ENCODE measurements at regions not wholly inside any gene's neighbourhood (a gene's known extent, or its start where the extent isn't known, plus 50 kb on each side); places are given as distances from the start of the nearest gene placed in this dataset.

DNA sequence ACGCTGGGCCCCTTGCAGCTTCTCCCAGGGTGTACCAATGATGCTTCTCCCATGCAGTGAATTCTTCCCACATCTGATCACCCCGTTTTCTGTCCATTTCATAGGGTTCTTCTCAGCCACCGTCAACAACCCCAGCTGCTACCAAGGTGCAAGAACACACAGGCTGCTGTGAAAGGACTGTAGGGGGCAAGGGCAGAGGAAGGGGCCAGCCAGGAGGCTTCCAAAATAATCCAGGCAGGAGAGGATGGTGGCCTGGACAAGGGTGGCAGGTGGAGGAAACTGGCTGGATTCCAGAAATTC, 113.3 kb upstream of the WNT4 start:
- Histone ChIP-seq H3K9me2 (replicated peaks; ENCODE audit: control insufficient read depth, low read length) (no peaks in the 10 kb centered on the region), H3F3A (ENCODE audit: control insufficient read depth, insufficient read depth) (no peaks in the 10 kb centered on the region), H3K79me2 (ENCODE audit: control insufficient read depth, low read length) (no peaks in the 10 kb centered on the region), H3K9me3 (ENCODE audit: control insufficient read depth, insufficient read depth, low read length) (no peaks in the 10 kb centered on the region; the same call in 1 of the 2 replicates), H3K27me3 (ENCODE audit: control insufficient read depth, low read length) (0 out of 2 replicates have a peak, but pooled peaks cover 3% of the 10 kb centered on the region), H3K4me1 (ENCODE audit: control insufficient read depth, low read length) (no peaks in the 10 kb centered on the region), H3K4me2 (ENCODE audit: low read length) (no peak overlapping the region), H3K36me3 (ENCODE audit: control insufficient read depth, low read length) (no peaks in the 10 kb centered on the region), H4K20me1 (ENCODE audit: control insufficient read depth, insufficient read depth, low read depth, low read length) (no peaks in the 10 kb centered on the region), H3K4me3 (ENCODE audit: low read length) (no peak overlapping the region), H3K27ac (ENCODE audit: low read depth, low read length) (no peak overlapping the region)
- TF ChIP-seq, protein P1, sequence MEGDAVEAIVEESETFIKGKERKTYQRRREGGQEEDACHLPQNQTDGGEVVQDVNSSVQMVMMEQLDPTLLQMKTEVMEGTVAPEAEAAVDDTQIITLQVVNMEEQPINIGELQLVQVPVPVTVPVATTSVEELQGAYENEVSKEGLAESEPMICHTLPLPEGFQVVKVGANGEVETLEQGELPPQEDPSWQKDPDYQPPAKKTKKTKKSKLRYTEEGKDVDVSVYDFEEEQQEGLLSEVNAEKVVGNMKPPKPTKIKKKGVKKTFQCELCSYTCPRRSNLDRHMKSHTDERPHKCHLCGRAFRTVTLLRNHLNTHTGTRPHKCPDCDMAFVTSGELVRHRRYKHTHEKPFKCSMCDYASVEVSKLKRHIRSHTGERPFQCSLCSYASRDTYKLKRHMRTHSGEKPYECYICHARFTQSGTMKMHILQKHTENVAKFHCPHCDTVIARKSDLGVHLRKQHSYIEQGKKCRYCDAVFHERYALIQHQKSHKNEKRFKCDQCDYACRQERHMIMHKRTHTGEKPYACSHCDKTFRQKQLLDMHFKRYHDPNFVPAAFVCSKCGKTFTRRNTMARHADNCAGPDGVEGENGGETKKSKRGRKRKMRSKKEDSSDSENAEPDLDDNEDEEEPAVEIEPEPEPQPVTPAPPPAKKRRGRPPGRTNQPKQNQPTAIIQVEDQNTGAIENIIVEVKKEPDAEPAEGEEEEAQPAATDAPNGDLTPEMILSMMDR (IDR thresholded peaks at IDR 0.05; ENCODE audit: low read depth, low read length, poor library complexity, severe bottlenecking), result no peak
- TF ChIP-seq EZH2phosphoT487 (IDR thresholded peaks at IDR 0.05; ENCODE audit: borderline replicate concordance, low read length), result no peak

DNA sequence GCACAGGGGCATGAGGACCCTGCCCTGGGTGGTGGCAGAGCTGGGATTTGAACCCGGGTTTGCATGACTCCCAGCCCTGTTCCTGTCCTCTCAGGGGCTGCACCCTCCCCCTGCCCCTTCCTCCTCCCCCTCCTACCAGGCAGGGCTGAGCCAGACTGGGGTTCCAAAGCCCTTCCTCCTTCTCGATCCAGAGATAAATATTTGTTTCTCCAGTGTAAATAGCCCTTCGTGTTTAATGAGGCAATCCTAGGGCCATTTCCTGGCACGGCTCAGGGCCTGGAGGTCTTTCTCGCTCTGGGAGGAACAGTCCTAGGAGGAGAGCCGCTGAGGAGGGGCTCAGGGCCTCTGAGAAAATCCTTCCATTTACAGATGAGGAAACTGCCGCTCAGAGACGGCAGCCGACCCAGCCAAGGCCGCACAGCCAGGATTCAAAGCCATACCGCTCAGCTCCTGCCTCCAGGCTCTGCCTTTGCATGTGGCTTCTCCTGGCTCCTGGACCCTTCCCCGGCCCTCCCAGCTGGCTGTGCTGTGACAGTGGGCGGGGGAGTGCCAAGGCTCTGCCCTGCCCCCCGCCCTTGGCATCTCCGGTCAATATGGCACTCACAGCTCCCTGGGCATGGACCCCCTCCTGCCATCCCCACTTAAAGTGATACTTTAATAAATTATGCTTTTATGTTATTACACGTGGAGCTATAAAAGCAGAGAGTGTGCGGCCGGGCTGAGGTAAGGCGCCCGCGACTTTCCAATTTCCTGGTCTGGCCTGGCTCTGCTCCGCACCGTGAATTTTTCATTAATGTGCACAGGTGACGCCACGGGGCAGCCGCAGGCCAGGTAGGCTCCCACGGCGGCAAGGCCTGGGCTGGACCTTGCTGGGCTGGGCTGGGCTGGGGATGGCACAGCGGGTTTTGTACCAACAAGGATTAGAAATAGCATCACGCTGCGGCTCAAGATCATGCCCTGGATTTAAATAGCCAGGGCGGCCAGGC, 114.7 kb upstream of the WNT4 start:
- Histone ChIP-seq H3K9me3 (ENCODE audit: control insufficient read depth, insufficient read depth, low read length) (no peaks in the 10 kb centered on the region; the same call in 1 of the 2 replicates), H3K4me2 (ENCODE audit: low read length) (no peak overlapping the region), H3K4me3 (ENCODE audit: low read length) (no peak overlapping the region), H3K79me2 (ENCODE audit: control insufficient read depth, low read length) (no peaks in the 10 kb centered on the region), H3K4me1 (ENCODE audit: control insufficient read depth, low read length) (no peaks in the 10 kb centered on the region), H3K9me2 (replicated peaks; ENCODE audit: control insufficient read depth, low read length) (no peaks in the 10 kb centered on the region), H4K20me1 (ENCODE audit: control insufficient read depth, insufficient read depth, low read depth, low read length) (no peaks in the 10 kb centered on the region), H3K27ac (ENCODE audit: low read depth, low read length) (no peak overlapping the region), H3K36me3 (ENCODE audit: control insufficient read depth, low read length) (no peaks in the 10 kb centered on the region), H3K27me3 (ENCODE audit: control insufficient read depth, low read length) (0 out of 2 replicates have a peak, but pooled peaks cover 2% of the 10 kb centered on the region), H3F3A (ENCODE audit: control insufficient read depth, insufficient read depth) (no peaks in the 10 kb centered on the region)
- TF ChIP-seq, protein P1 (IDR thresholded peaks at IDR 0.05; ENCODE audit: low read depth, low read length, poor library complexity, severe bottlenecking), result no peak
- no peak for TF ChIP-seq EZH2phosphoT487 (IDR thresholded peaks at IDR 0.05; ENCODE audit: borderline replicate concordance, low read length)

DNA sequence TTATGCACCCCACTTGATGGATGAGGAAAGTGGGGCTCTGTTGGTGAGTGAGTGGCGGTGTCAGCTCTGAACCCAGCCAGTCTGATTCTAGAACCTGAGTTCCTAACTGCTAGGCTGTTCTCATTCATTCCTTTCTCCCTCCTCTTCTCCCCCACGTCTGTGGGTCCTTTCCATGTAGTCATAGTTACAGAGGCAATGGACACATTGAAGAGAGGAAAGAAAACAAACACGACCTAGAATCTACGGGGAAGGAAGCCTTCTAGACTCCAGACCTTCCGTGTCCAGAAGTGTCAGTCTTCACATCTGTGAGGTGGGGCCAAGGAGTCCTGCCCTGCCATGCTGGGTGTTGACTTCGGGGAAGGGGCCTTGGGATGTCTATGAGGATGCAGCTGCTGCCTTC, 115.8 kb upstream of the WNT4 start:
- Histone ChIP-seq H3K9me3 (ENCODE audit: control insufficient read depth, insufficient read depth, low read length) (no peaks in the 10 kb centered on the region; the same call in 1 of the 2 replicates), H3K27me3 (ENCODE audit: control insufficient read depth, low read length) (no peaks in the 10 kb centered on the region), H3F3A (ENCODE audit: control insufficient read depth, insufficient read depth) (no peaks in the 10 kb centered on the region), H3K36me3 (ENCODE audit: control insufficient read depth, low read length) (no peaks in the 10 kb centered on the region), H3K9me2 (replicated peaks; ENCODE audit: control insufficient read depth, low read length) (no peaks in the 10 kb centered on the region), H4K20me1 (ENCODE audit: control insufficient read depth, insufficient read depth, low read depth, low read length) (no peaks in the 10 kb centered on the region), H3K4me2 (ENCODE audit: low read length) (no peak overlapping the region), H3K79me2 (ENCODE audit: control insufficient read depth, low read length) (no peaks in the 10 kb centered on the region), H3K4me1 (ENCODE audit: control insufficient read depth, low read length) (no peaks in the 10 kb centered on the region), H3K27ac (ENCODE audit: low read depth, low read length) (no peak overlapping the region), H3K4me3 (ENCODE audit: low read length) (no peak overlapping the region)
- TF ChIP-seq, protein P1 (IDR thresholded peaks at IDR 0.05; ENCODE audit: low read depth, low read length, poor library complexity, severe bottlenecking), result no peak
- TF ChIP-seq EZH2phosphoT487 (IDR thresholded peaks at IDR 0.05; ENCODE audit: borderline replicate concordance, low read length), result no peak
